H1 (cell line): ENCODE measurements at regions not wholly inside any gene's neighbourhood (a gene's known extent, or its start where the extent isn't known, plus 50 kb on each side); places are given as distances from the start of the nearest gene placed in this dataset.

Experiments used
- CTCF ChIA-PET: fragments of 300-600 bp; sonication (Branson Sonifier 250); formaldehyde crosslinking; loops from one replicate; lab custom pipeline; 2021; ENCODE audit not compliant: partially characterized antibody; lab: Charles Lee
- POLR2A ChIA-PET: fragments of 300-600 bp; sonication (Branson Sonifier 250); formaldehyde crosslinking; loops from one replicate; lab custom pipeline; 2021; ENCODE audit warnings: inconsistent platforms; ENCODE audit not compliant: partially characterized antibody; lab: Charles Lee
- DNase-seq, 2 experiments: peaks; one replicate each; pipeline versions ENCODE4 v3.0.0 to v3.0.0-alpha.2; 2010 to 2022; ENCODE audit warnings: low spot score in 2 of 2, low read depth in 1 of 2, mixed read lengths in 1 of 2
- FAIRE-seq: peaks from 2 replicates; lab custom pipeline; 2011; peaks lifted over from hg19 to GRCh38; lab: Jason Lieb, UNC
- H2AFZ ChIP-seq: 2 replicates; pipeline ENCODE4 v1.8.1; 2012; ENCODE audit warnings: low read length, inconsistent platforms
- H2AK5ac ChIP-seq: 2 replicates; pipeline ENCODE4 v1.6.1; 2013; ENCODE audit warnings: low read depth, low read length
- H2BK120ac ChIP-seq: replicated peaks from 2 replicates; pipeline ENCODE3; 2013; ENCODE audit warnings: low read depth, low read length, inconsistent platforms
- H2BK12ac ChIP-seq: 2 replicates; pipeline ENCODE4 v1.6.1; 2013; ENCODE audit warnings: low read depth, low read length
- H2BK15ac ChIP-seq: 2 replicates; pipeline ENCODE4 v1.6.1; 2013; ENCODE audit warnings: low read length
- H2BK20ac ChIP-seq: 2 replicates; pipeline ENCODE4 v1.6.1; 2013; ENCODE audit warnings: low read length
- H2BK5ac ChIP-seq: 2 replicates; pipeline ENCODE4 v1.6.1; 2013; ENCODE audit warnings: low read depth, low read length
- H3K14ac ChIP-seq: 2 replicates; pipeline ENCODE4 v1.6.1; 2013; ENCODE audit warnings: inconsistent platforms; ENCODE audit not compliant: insufficient read length
- H3K18ac ChIP-seq: 2 replicates; pipeline ENCODE4 v1.6.1; 2013; ENCODE audit warnings: low read length; ENCODE audit errors: extremely low read depth
- H3K23ac ChIP-seq: 2 replicates; pipeline ENCODE4 v1.6.1; 2013; ENCODE audit warnings: inconsistent platforms; ENCODE audit not compliant: insufficient read length
- H3K23me2 ChIP-seq: 2 replicates; pipeline ENCODE4 v1.6.1; 2013; ENCODE audit warnings: low read depth, low read length
- H3K27ac ChIP-seq: 2 replicates; pipeline ENCODE4 v1.6.1; 2011; ENCODE audit warnings: low read depth, low read length, inconsistent platforms
- H3K27me3 ChIP-seq, 4 experiments: replicated peaks in 1 of 4; 1 replicate in 1 of 4; 2 replicates in 3 of 4; pipeline versions ENCODE4 v1.6.1 to v1.8.1; 2011 to 2013; ENCODE audit warnings: low read length in 3 of 4, mild to moderate bottlenecking in 3 of 4, inconsistent platforms in 2 of 4, mixed read lengths in 2 of 4, moderate library complexity in 1 of 4; ENCODE audit not compliant: control insufficient read depth in 3 of 4, insufficient read depth in 3 of 4; ENCODE audit errors: extremely low read depth in 1 of 4
- H3K36me3 ChIP-seq, 4 experiments: 2 replicates each; pipeline versions ENCODE4 v1.6.1 to v1.8.1; 2011 to 2013; ENCODE audit warnings: mild to moderate bottlenecking in 4 of 4, low read length in 3 of 4, moderate library complexity in 2 of 4, control low read depth in 1 of 4, inconsistent platforms in 1 of 4; ENCODE audit not compliant: insufficient read depth in 4 of 4, control insufficient read depth in 2 of 4
- H3K4ac ChIP-seq: replicated peaks from 2 replicates; pipeline ENCODE3; 2013; ENCODE audit warnings: low read length, low read depth, mixed read lengths, inconsistent platforms; ENCODE audit not compliant: insufficient read length
- H3K4me1 ChIP-seq, 4 experiments: replicated peaks in 1 of 4; 1 replicate in 1 of 4; 2 replicates in 3 of 4; pipeline versions ENCODE4 v1.6.1 to v1.8.1; 2011 to 2013; ENCODE audit warnings: low read length in 3 of 4, inconsistent platforms in 2 of 4, mixed read lengths in 1 of 4; ENCODE audit not compliant: insufficient read depth in 4 of 4, control insufficient read depth in 3 of 4
- H3K4me2 ChIP-seq, 2 experiments: 2 replicates each; pipeline versions ENCODE4 v1.6.1 to v1.8.1; 2011 to 2013; ENCODE audit warnings: low read depth in 2 of 2, low read length in 2 of 2, control low read depth in 1 of 2, inconsistent platforms in 1 of 2, mild to moderate bottlenecking in 1 of 2; ENCODE audit not compliant: insufficient read depth in 1 of 2
- H3K4me3 ChIP-seq, 4 experiments: fragments of 200-600, 300-600 bp in 1 of 4; sonication (generic), shearing (Covaris generic), sonication (Bioruptor Twin) in 1 of 4; 2 replicates each; pipeline versions ENCODE4 v1.5.1 to v1.8.1; 2011 to 2016; ENCODE audit warnings: low read length in 4 of 4, low read depth in 3 of 4, control low read depth in 2 of 4, inconsistent platforms in 2 of 4, mild to moderate bottlenecking in 2 of 4, mixed read lengths in 1 of 4, moderate library complexity in 1 of 4; ENCODE audit not compliant: insufficient read depth in 2 of 4; ENCODE audit errors: extremely low read depth in 1 of 4
- H3K56ac ChIP-seq: replicated peaks from 2 replicates; pipeline ENCODE3; 2013; ENCODE audit warnings: low read depth, mild to moderate bottlenecking, mixed read lengths, low read length, inconsistent platforms; ENCODE audit not compliant: insufficient read length
- H3K79me1 ChIP-seq: 2 replicates; pipeline ENCODE4 v1.6.1; 2013; ENCODE audit warnings: low read depth, low read length, control low read depth
- H3K79me2 ChIP-seq, 2 experiments: 2 replicates each; pipeline versions ENCODE4 v1.6.1 to v1.8.1; 2012 to 2013; ENCODE audit warnings: low read length in 2 of 2, mild to moderate bottlenecking in 2 of 2, inconsistent platforms in 1 of 2; ENCODE audit not compliant: insufficient read depth in 2 of 2, control insufficient read depth in 1 of 2
- H3K9ac ChIP-seq, 4 experiments: replicated peaks in 1 of 4; 1 replicate in 1 of 4; 2 replicates in 3 of 4; pipeline versions ENCODE4 v1.6.1 to v1.8.1; 2011 to 2013; ENCODE audit warnings: low read depth in 3 of 4, low read length in 3 of 4, control low read depth in 2 of 4, mild to moderate bottlenecking in 2 of 4, moderate library complexity in 2 of 4, inconsistent platforms in 1 of 4; ENCODE audit errors: extremely low read depth in 1 of 4
- H3K9me3 ChIP-seq, 2 experiments: 2 replicates each; pipeline versions ENCODE4 v1.6.1 to v1.8.1; 2012 to 2013; ENCODE audit warnings: mild to moderate bottlenecking in 2 of 2, moderate library complexity in 2 of 2, control low read depth in 1 of 2, inconsistent platforms in 1 of 2, low read depth in 1 of 2, low read length in 1 of 2, mixed read lengths in 1 of 2; ENCODE audit not compliant: insufficient read depth in 2 of 2
- H4K20me1 ChIP-seq, 2 experiments: replicated peaks in 1 of 2; 2 replicates each; pipeline versions ENCODE3 to v1.8.1; 2011 to 2013; ENCODE audit warnings: inconsistent platforms in 2 of 2, low read length in 2 of 2, mild to moderate bottlenecking in 1 of 2; ENCODE audit not compliant: insufficient read depth in 2 of 2, control insufficient read depth in 1 of 2
- H4K5ac ChIP-seq: 2 replicates; pipeline ENCODE4 v1.6.1; 2013; ENCODE audit warnings: low read length, low read depth, mixed read lengths, inconsistent platforms; ENCODE audit not compliant: insufficient read length
- H4K8ac ChIP-seq: 2 replicates; pipeline ENCODE4 v1.8.0; 2013; ENCODE audit warnings: mild to moderate bottlenecking, moderate library complexity, low read length, inconsistent platforms; ENCODE audit not compliant: insufficient read depth; ENCODE audit errors: extremely low read depth
- H4K91ac ChIP-seq: replicated peaks from 2 replicates; pipeline ENCODE3; 2013; ENCODE audit warnings: low read length, mixed read lengths, inconsistent platforms; ENCODE audit not compliant: insufficient read length
- ASH2L ChIP-seq: fragments of 200-600, 300-600 bp; sonication (generic); IDR thresholded peaks from one replicate; pipeline ENCODE4 v1.7.1; 2017; ENCODE audit warnings: low read length
- ATF3 ChIP-seq: IDR thresholded peaks from 2 replicates; pipeline ENCODE4 v1.6.1; 2011; ENCODE audit warnings: low read depth, mild to moderate bottlenecking, low read length; ENCODE audit not compliant: insufficient read depth
- CBX8 ChIP-seq: fragments of 300-800, 300-1000 bp; sonication (generic); IDR thresholded peaks from 2 replicates; pipeline ENCODE4 v1.7.1; 2016; ENCODE audit warnings: low read depth, low read length, borderline replicate concordance
- FOSL1 ChIP-seq: IDR thresholded peaks from 2 replicates; pipeline ENCODE4 v1.6.1; 2011; ENCODE audit warnings: mild to moderate bottlenecking, low read depth, low read length, moderate library complexity; ENCODE audit not compliant: insufficient read depth
- GTF2F1 ChIP-seq: IDR thresholded peaks from 2 replicates; pipeline ENCODE4 v1.6.1; 2012; ENCODE audit warnings: low read depth, low read length, improper control_type of control experiment, borderline replicate concordance
- HDAC6 ChIP-seq: IDR thresholded peaks from one replicate; pipeline ENCODE4 v1.7.1; 2012; ENCODE audit warnings: low read depth, mild to moderate bottlenecking, inconsistent platforms, low read length, moderate library complexity
- KDM4A ChIP-seq: IDR thresholded peaks from one replicate; pipeline ENCODE4 v1.7.1; 2012; ENCODE audit warnings: low read depth, mild to moderate bottlenecking, moderate library complexity, low read length, inconsistent platforms; ENCODE audit not compliant: severe bottlenecking
- KDM5A ChIP-seq: fragments of 200-600 bp; IDR thresholded peaks from 2 replicates; pipeline ENCODE4 v1.7.1; 2012; ENCODE audit warnings: mild to moderate bottlenecking, low read length, inconsistent platforms, mixed read lengths
- NANOG ChIP-seq: IDR thresholded peaks from 2 replicates; pipeline ENCODE4 v1.6.1; 2011; ENCODE audit warnings: low read length, low read depth, mild to moderate bottlenecking, inconsistent platforms; ENCODE audit not compliant: insufficient read depth, poor library complexity, severe bottlenecking
- SAP30 ChIP-seq: fragments of 300-600 bp; sonication (generic); IDR thresholded peaks from 2 replicates; pipeline ENCODE4 v1.7.1; 2012; ENCODE audit warnings: low read length, moderate library complexity, mild to moderate bottlenecking, inconsistent platforms; ENCODE audit not compliant: insufficient read depth, insufficient replicate concordance
- SIRT6 ChIP-seq: IDR thresholded peaks from one replicate; pipeline ENCODE4 v1.7.1; 2012; ENCODE audit warnings: low read length, inconsistent platforms
- SP2 ChIP-seq: IDR thresholded peaks from 2 replicates; pipeline ENCODE4 v1.6.1; 2012; ENCODE audit warnings: mild to moderate bottlenecking, low read length, inconsistent platforms
- TEAD4 ChIP-seq: IDR thresholded peaks from 2 replicates; pipeline ENCODE4 v1.6.1; 2012; ENCODE audit warnings: low read depth, low read length, inconsistent platforms, mixed read lengths
- WGBS, 2 experiments: shearing (Covaris generic) in 1 of 2; methylation state at CpG; one replicate each; pipeline versions ENCODE4 v1.1.6 to v1.1.7; 2013 to 2015; ENCODE audit warnings: low lambda C conversion rate in 2 of 2, mixed read lengths in 2 of 2, inconsistent platforms in 1 of 2, low coverage in 1 of 2, missing lambda C conversion rate in 1 of 2; ENCODE audit not compliant: insufficient replicate concordance in 2 of 2, insufficient coverage in 1 of 2, insufficient read length in 1 of 2; ENCODE audit errors: extremely low coverage in 1 of 2, missing lambda C conversion rate in 1 of 2; 5-methylcytosine and 5-hydroxymethylcytosine counted together
- TF ChIP-seq, protein P1 (sequence below): IDR thresholded peaks from 2 replicates; pipeline ENCODE4 v1.6.1; 2011; ENCODE audit warnings: low read length, improper control_type of control experiment

DNA sequence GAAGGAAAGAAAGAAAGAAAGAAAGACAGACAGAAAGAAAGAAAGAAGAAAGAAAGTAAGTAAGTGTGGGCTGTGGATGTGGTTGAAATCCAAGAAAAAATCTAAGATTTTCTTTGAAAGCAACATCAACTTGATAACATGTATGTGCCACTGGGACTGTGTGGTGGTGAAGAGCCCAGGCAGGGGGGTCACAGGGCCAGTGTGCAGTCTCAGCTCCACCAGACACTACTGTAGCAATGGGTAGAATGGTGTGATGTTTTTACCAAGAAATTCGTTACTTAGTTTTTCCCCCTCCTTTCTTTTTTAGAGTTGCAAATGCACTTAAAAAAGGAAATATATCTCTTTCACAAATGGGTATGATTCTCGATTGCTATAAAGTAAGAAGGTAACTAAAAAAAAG, 71.9 kb upstream of the CNEP1R1 start:
- Histone ChIP-seq H2BK5ac (no peak overlapping the region), H4K8ac (no peak overlapping the region), H4K91ac (no peak overlapping the region), H3K36me3 (no peaks in the 10 kb centered on the region), H3K18ac (no peak overlapping the region), H4K5ac (no peak overlapping the region), H3K79me1 (no peaks in the 10 kb centered on the region), H3K23me2 (no peaks in the 10 kb centered on the region), H3K56ac (no peak overlapping the region), H2BK12ac (no peak overlapping the region), H2AFZ (no peak overlapping the region), H2BK20ac (no peak overlapping the region), H3K9me3 (no peaks in the 10 kb centered on the region), H3K14ac (no peak overlapping the region), H3K79me2 (no peaks in the 10 kb centered on the region), H2AK5ac (no peak overlapping the region), H3K9ac (no peak overlapping the region), H2BK120ac (no peak overlapping the region), H3K23ac (no peak overlapping the region), H3K4ac (no peak overlapping the region), H3K27me3 (no peaks in the 10 kb centered on the region), H4K20me1 (no peaks in the 10 kb centered on the region), H3K27ac (no peak overlapping the region), H3K4me3 (no peak overlapping the region), H2BK15ac (no peak overlapping the region), H3K4me2 (no peak overlapping the region), H3K4me1 (no peaks in the 10 kb centered on the region)
- DNase-seq, result no peak
- 66% methylated on average over 2 of the region's 2 CpGs; no CpG with 5 or more reads in 1 of the 2 experiments for WGBS, 2 experiments
- POLR2A ChIA-PET, result no interaction called here
- CTCF ChIA-PET, result interaction anchor here (0.7 kb wide), 1 partner anchor 514 kb away, joined by 4 read pairs; no protein-coding TSS in a partner anchor
- peak; percentile 69 for FAIRE-seq
- TF ChIP-seq FOSL1, result no peak
- no peak for TF ChIP-seq KDM4A
- TF ChIP-seq SP2, result no peak
- TF ChIP-seq NANOG, result no peak
- TF ChIP-seq TEAD4, result no peak
- TF ChIP-seq KDM5A, result no peak
- TF ChIP-seq HDAC6, result no peak
- TF ChIP-seq ATF3, result no peak
- TF ChIP-seq CBX8, result no peak
- no peak for TF ChIP-seq GTF2F1
- TF ChIP-seq SAP30, result no peak
- no peak for TF ChIP-seq SIRT6
- no peak for TF ChIP-seq ASH2L
- TF ChIP-seq, protein P1, sequence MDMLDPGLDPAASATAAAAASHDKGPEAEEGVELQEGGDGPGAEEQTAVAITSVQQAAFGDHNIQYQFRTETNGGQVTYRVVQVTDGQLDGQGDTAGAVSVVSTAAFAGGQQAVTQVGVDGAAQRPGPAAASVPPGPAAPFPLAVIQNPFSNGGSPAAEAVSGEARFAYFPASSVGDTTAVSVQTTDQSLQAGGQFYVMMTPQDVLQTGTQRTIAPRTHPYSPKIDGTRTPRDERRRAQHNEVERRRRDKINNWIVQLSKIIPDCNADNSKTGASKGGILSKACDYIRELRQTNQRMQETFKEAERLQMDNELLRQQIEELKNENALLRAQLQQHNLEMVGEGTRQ, result no peak
